LNCAP (cell line): ENCODE measurements at regions not wholly inside any gene's neighbourhood (a gene's known extent, or its start where the extent isn't known, plus 50 kb on each side); places are given as distances from the start of the nearest gene placed in this dataset.

Experiments used
- TF ChIP-seq, protein P1 (sequence below): fragments of 450-650 bp; IDR thresholded peaks from 2 replicates; pipeline ENCODE4 v1.5.1; 2017; ENCODE audit warnings: mild to moderate bottlenecking

GRCh38 chr18:7358989-7359726, 128.3 kb downstream of the LRRC30 start:
- TF ChIP-seq, protein P1, sequence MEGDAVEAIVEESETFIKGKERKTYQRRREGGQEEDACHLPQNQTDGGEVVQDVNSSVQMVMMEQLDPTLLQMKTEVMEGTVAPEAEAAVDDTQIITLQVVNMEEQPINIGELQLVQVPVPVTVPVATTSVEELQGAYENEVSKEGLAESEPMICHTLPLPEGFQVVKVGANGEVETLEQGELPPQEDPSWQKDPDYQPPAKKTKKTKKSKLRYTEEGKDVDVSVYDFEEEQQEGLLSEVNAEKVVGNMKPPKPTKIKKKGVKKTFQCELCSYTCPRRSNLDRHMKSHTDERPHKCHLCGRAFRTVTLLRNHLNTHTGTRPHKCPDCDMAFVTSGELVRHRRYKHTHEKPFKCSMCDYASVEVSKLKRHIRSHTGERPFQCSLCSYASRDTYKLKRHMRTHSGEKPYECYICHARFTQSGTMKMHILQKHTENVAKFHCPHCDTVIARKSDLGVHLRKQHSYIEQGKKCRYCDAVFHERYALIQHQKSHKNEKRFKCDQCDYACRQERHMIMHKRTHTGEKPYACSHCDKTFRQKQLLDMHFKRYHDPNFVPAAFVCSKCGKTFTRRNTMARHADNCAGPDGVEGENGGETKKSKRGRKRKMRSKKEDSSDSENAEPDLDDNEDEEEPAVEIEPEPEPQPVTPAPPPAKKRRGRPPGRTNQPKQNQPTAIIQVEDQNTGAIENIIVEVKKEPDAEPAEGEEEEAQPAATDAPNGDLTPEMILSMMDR, result no peak

GRCh38 chr18:7360606-7361170, 129.8 kb downstream of the LRRC30 start:
- TF ChIP-seq, protein P1, result no peak

DNA sequence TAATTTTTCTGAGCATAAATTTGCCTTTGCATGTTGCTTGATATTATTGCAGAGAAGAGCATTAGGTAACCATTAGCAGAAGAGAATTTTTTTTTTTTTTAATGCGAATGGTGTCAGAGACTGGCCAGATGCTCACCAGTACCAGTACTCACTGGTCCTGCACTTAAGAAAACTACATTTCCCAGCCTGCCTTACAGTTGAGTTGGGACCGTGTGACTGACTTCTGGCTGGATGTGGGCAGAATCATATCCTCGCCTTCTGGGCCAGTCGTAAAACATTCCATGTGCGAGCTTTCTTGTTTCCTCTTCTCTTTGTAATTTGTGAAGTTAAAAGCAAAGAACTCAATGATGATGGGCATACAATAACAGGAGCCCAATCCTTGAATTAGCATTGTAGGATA, 132.4 kb downstream of the LRRC30 start:
- TF ChIP-seq, protein P1, result no peak

- TF ChIP-seq, protein P1, result no peak
Measured at GRCh38 chr18:7366597-7366996, 135.7 kb downstream of the LRRC30 start.

DNA sequence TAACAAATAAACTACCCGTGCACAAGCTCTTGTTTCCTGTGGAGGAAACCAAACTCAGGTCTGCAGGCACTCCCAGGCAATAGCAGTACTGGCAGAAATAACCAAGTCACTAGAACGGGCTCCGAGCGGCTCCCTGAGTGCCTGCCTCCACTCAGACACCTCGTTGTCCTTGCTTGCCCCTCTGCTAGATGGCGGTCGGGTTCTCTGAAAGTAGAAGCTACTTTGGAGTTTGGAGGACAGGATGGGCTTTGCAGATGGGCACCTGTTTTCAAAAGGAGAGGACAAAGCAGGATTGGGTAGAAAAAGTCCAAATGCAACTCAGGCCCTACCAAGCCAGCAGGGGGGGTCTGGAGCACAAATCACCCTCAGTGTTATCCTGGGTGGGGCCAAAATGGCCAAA, 136.4 kb downstream of the LRRC30 start:
- TF ChIP-seq, protein P1, result no peak

- TF ChIP-seq, protein P1, result no peak
Measured at GRCh38 chr18:7369006-7369405, 138.1 kb downstream of the LRRC30 start.

DNA sequence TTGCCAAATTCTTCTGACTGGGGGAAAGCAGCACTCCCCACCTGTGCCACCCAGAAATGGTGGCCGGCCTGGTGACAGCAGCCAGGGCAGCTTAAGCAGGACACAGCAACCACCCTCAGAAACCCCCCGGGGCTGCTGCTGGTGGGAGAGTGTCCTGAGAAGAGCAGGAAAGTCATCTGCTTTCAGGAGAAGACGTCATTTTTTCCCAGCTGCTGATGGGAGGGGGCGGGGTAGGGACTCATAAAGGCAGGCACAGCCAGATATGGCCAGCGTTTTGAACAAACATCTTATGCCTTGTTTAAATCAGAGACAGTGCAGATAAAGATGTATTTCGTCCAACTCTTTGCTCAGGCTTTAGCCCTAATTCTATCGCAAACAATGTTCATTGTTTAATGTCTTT, 139.5 kb downstream of the LRRC30 start:
- TF ChIP-seq, protein P1, result no peak
